ENCODE measurements at regions not wholly inside any gene's neighbourhood (a gene's known extent, or its start where the extent isn't known, plus 50 kb on each side); places are given as distances from the start of the nearest gene placed in this dataset.
"Not testable (repeated sequence)": the region's sequence is repeated elsewhere in the genome, so short reads cannot be mapped to it uniquely, and the experiment has no call there.

GRCh38 chr3:167012691-167013090, 367.4 kb downstream of the ZBBX start:
- no peak for TF ChIP-seq CTCF (IDR thresholded peaks at IDR 0.05)
- no peak overlapping the region for H3K4me3 ChIP-seq
- H3K9me3 ChIP-seq, result no peaks in the 10 kb centered on the region
- H3K4me1 ChIP-seq (ENCODE audit: control insufficient read depth in 1 of 2, low read depth in 2 of 2), result no peaks in the 10 kb centered on the region
- no peak overlapping the region for H3K27ac ChIP-seq
- no peaks in the 10 kb centered on the region for H3K36me3 ChIP-seq
- H3K27me3 ChIP-seq (replicated peaks; ENCODE audit: insufficient read depth), result no peaks in the 10 kb centered on the region
- ATAC-seq (ENCODE audit: insufficient number of reproducible peaks, low FRiP score, low read depth) (no peak), DNase-seq (ENCODE audit: low spot score) (no peak)

GRCh38 chr3:167008791-167009190, 371.3 kb downstream of the ZBBX start:
- no peak for ATAC-seq (ENCODE audit: insufficient number of reproducible peaks, low FRiP score, low read depth)
- Histone ChIP-seq H3K9me3 (no peaks in the 10 kb centered on the region), H3K4me1 (ENCODE audit: control insufficient read depth in 1 of 2, low read depth in 2 of 2) (no peaks in the 10 kb centered on the region), H3K36me3 (no peaks in the 10 kb centered on the region), H3K27me3 (replicated peaks; ENCODE audit: insufficient read depth) (no peaks in the 10 kb centered on the region), H3K27ac (no peak overlapping the region), H3K4me3 (no peak overlapping the region)
- TF ChIP-seq CTCF (IDR thresholded peaks at IDR 0.05), result no peak
- no peak for DNase-seq (ENCODE audit: low spot score)

GRCh38 chr3:167001374-167001773, 378.7 kb downstream of the ZBBX start:
- H3K36me3 ChIP-seq, result no peaks in the 10 kb centered on the region
- no peak overlapping the region for H3K27ac ChIP-seq
- DNase-seq (ENCODE audit: low spot score) (no peak), ATAC-seq (ENCODE audit: insufficient number of reproducible peaks, low FRiP score, low read depth) (no peak)
- H3K4me3 ChIP-seq, result no peak overlapping the region
- H3K9me3 ChIP-seq, result no peaks in the 10 kb centered on the region
- no peak for TF ChIP-seq CTCF (IDR thresholded peaks at IDR 0.05)
- H3K4me1 ChIP-seq (ENCODE audit: control insufficient read depth in 1 of 2, low read depth in 2 of 2), result no peaks in the 10 kb centered on the region
- H3K27me3 ChIP-seq (replicated peaks; ENCODE audit: insufficient read depth), result no peaks in the 10 kb centered on the region

- Histone ChIP-seq H3K36me3 (no peaks in the 10 kb centered on the region), H3K27me3 (replicated peaks; ENCODE audit: insufficient read depth) (no peaks in the 10 kb centered on the region), H3K9me3 (no peaks in the 10 kb centered on the region), H3K27ac (no peak overlapping the region), H3K4me3 (no peak overlapping the region), H3K4me1 (ENCODE audit: control insufficient read depth in 1 of 2, low read depth in 2 of 2) (no peaks in the 10 kb centered on the region)
- ATAC-seq (ENCODE audit: insufficient number of reproducible peaks, low FRiP score, low read depth) (no peak), DNase-seq (ENCODE audit: low spot score) (no peak)
- no peak for TF ChIP-seq CTCF (IDR thresholded peaks at IDR 0.05)
Measured at GRCh38 chr3:166993015-166993630, 387.0 kb downstream of the ZBBX start.

- Histone ChIP-seq H3K4me1 (ENCODE audit: control insufficient read depth in 1 of 2, low read depth in 2 of 2) (no peaks in the 10 kb centered on the region), H3K36me3 (no peaks in the 10 kb centered on the region), H3K4me3 (no peak overlapping the region), H3K27ac (no peak overlapping the region), H3K9me3 (no peaks in the 10 kb centered on the region), H3K27me3 (replicated peaks; ENCODE audit: insufficient read depth) (no peaks in the 10 kb centered on the region)
- ATAC-seq (ENCODE audit: insufficient number of reproducible peaks, low FRiP score, low read depth), result no peak
- TF ChIP-seq CTCF (IDR thresholded peaks at IDR 0.05), result no peak
- DNase-seq (ENCODE audit: low spot score), result no peak
Measured at GRCh38 chr3:166986000-166986399, 394.1 kb downstream of the ZBBX start.

GRCh38 chr3:166975796-166976195, 404.3 kb downstream of the ZBBX start:
- not testable (repeated sequence) for ATAC-seq (ENCODE audit: insufficient number of reproducible peaks, low FRiP score, low read depth); H3K9me3 ChIP-seq; H3K36me3 ChIP-seq; H3K4me1 ChIP-seq (ENCODE audit: control insufficient read depth in 1 of 2, low read depth in 2 of 2); DNase-seq (ENCODE audit: low spot score); H3K27ac ChIP-seq; H3K27me3 ChIP-seq (replicated peaks; ENCODE audit: insufficient read depth); H3K4me3 ChIP-seq

- ATAC-seq (ENCODE audit: insufficient number of reproducible peaks, low FRiP score, low read depth); H3K9me3 ChIP-seq; H3K27ac ChIP-seq; H3K4me3 ChIP-seq; H3K36me3 ChIP-seq; H3K27me3 ChIP-seq (replicated peaks; ENCODE audit: insufficient read depth); H3K4me1 ChIP-seq (ENCODE audit: control insufficient read depth in 1 of 2, low read depth in 2 of 2); DNase-seq (ENCODE audit: low spot score): not testable (repeated sequence)
Measured at GRCh38 chr3:166967714-166968113, 412.4 kb downstream of the ZBBX start.
